Gastroesophageal sphincter (tissue), 3 donors: ENCODE measurements at regions not wholly inside any gene's neighbourhood (a gene's known extent, or its start where the extent isn't known, plus 50 kb on each side); places are given as distances from the start of the nearest gene placed in this dataset.

Experiments used
- POLR2AphosphoS5 ChIP-seq: sonication (generic); formaldehyde crosslinking; IDR thresholded peaks from one replicate; pipeline ENCODE4 v1.6.1; 2017; ENCODE audit warnings: antibody characterized with exemption
- TF ChIP-seq, protein P1 (sequence below), 4 experiments: fragments of 200-600 bp in 2 of 4; fragments of 450-650 bp in 2 of 4; sonication (generic) in 1 of 4; IDR thresholded peaks; one replicate each; pipeline ENCODE4 v1.5.1; 2017 to 2019; ENCODE audit warnings: antibody characterized with exemption in 4 of 4, mild to moderate bottlenecking in 2 of 4, moderate library complexity in 2 of 4

DNA sequence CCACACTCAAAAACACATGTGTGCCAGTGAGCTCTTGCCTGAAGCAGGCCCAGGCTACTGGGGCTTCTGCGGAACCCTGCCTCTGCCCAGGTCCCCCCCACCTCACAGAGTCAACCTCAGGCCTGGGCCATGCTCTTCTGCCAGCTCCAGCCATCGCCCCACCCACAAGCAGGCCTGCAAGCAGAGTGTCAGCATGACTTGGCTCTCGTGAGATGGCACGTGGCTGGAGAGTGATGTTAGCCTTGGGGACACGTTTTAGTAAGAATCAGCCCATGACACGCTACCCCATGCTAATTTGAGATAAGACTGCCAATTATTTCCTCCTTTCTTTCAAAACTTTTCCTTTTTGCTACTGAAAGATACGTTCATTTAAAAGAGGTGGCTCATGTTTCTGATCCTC is 351.7 kb downstream of the IRX2 start:
- no peak for TF ChIP-seq POLR2AphosphoS5
- TF ChIP-seq, protein P1, sequence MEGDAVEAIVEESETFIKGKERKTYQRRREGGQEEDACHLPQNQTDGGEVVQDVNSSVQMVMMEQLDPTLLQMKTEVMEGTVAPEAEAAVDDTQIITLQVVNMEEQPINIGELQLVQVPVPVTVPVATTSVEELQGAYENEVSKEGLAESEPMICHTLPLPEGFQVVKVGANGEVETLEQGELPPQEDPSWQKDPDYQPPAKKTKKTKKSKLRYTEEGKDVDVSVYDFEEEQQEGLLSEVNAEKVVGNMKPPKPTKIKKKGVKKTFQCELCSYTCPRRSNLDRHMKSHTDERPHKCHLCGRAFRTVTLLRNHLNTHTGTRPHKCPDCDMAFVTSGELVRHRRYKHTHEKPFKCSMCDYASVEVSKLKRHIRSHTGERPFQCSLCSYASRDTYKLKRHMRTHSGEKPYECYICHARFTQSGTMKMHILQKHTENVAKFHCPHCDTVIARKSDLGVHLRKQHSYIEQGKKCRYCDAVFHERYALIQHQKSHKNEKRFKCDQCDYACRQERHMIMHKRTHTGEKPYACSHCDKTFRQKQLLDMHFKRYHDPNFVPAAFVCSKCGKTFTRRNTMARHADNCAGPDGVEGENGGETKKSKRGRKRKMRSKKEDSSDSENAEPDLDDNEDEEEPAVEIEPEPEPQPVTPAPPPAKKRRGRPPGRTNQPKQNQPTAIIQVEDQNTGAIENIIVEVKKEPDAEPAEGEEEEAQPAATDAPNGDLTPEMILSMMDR (IDR thresholded peaks at IDR 0.05), result no peak
